ENCODE measurements at regions not wholly inside any gene's neighbourhood (a gene's known extent, or its start where the extent isn't known, plus 50 kb on each side); places are given as distances from the start of the nearest gene placed in this dataset.

DNA sequence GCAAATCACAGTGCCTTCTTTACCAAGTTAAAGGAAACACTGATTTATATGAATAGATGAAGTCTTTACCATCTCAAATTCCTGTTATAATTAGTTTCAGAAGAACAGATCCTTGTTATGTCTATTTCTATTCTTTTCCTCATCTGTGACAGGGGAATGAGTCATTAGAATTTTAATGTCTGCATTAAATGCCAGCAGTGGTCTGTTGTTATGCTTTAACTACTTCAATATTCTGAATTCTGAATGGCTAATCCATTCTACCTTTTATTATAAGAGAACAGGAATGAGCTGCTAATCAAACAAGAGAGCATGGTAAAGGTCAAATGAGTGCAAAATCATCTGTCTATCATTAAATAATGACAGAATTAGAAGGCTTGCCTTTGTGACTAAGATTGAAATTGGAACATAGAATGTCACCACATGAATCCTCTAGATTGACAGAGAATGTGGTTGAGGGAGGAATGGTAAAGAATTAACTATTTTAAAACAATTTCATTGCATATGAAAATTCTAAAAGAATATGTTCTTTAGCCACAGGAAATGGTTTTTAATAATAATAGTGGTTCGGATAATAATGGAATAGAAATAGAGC, 935.5 kb downstream of the ADGRL3 start:
- DNase-seq (ENCODE audit: low spot score) = no peak

DNA sequence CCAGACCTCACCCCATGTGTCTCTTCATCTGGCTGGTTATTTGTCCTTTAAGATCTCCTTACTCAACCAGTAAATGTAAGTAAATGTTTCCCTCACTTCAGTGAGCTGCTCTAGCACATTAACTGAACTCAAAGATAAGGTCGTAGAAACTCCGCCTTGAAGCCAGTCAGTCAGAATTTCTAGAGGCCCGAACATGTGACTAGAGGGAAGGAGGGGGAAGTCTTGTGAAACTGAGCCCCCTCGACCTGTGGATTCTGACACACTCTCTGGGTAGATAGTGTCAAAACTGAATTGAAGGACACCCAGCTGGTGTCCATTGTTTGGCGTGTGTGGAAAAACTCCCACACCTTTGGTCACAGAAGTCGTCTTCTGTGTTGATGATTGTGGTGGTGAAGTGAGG, 933.9 kb downstream of the ADGRL3 start:
- DNase-seq (ENCODE audit: low spot score) = no peak

DNA sequence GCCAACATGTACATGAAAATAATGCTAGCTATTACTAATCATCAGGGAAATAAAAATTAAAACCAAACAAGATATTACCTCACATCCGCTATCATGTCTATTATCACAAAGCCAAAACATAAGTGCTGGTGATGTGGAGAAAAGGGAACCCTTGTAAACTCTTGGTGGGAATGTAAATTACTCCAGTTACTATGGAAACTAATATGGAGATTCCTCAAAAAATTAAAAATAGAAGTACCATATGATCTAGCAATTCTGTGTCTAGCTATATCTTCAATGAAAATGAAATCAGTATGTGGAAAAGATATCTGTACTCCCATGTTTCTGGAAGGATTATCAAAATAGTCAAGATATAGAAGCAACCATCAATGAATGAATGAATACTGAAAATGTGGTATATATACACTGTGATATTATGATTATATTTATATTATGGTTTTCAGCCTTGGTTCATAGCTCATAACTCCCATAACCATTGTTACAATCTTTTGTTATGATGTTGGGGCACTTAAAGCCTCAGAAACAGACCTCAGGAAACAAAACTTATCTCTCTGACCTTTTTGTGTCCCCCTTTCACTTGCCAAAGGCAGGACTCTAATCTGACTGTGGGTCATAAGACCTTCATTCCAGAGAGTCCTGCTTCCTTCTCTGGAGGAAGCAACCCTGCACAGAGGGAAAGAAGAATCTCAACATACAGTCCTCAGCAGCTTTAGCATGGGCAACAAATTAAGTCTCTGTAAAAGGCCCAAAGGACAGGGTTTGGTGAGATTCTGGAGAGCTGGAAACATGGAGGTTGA, 933.2 kb downstream of the ADGRL3 start:
- no peak for DNase-seq (ENCODE audit: low spot score)

DNA sequence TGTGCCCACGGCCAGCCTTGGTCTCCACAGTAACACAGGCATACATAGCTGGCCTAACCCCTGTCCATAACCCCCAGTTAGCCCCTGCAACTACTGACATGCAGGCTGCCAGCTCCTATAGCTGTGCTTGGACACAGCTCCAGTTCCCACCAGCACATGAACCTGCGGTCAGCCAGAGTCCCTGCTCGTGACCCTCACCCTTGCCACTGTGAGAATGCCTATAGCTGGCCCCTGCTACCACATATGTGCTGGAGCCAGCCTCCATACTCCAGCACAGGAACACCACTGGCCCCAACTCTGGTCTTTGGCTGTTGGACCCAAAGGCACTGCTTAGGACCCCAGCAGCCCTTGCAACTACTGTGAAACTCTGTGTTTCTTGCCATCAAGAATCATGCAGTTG, 930.9 kb downstream of the ADGRL3 start:
- no peak for DNase-seq (ENCODE audit: low spot score)

DNA sequence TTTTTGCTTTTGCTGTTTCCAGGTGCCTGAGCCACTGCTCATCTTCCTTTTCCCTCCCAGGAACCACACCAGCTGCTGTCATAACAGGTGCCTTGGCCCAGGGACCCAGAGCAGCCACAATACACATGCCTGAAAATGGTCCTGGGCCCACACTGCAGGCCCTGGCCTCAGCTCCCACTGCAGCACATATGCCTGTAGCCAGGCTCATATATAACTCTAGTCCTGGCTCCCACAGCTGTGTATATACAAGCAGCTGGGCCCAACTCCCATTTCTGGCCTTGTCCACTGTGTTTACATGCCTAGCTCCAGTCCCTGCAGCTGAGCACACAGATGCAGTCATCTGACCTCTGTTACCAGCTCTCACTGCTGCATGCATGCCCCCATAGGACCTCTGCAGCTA, 930.5 kb downstream of the ADGRL3 start:
- no peak for DNase-seq (ENCODE audit: low spot score)

DNA sequence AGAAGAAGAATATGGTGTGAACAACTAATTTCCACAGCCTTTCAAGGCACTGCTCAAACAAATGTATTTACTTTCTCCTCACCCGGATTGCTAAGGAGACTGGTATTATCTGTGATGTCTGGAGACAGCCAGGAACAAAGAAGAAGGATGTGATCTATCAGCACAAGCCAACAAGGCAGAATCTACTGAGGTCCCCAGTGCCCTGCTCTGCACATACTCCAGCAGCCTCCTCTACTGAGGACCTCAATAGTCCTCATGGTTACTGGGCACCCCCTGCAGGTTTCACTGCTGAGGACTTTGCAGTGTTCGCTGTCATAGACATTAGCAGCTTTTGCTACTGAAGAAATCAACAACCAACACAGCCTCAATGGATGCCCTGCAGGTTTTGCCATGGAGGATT, 930.1 kb downstream of the ADGRL3 start:
- no peak for DNase-seq (ENCODE audit: low spot score)

All from pons (tissue), 1 donor.